K562 (cell line): ENCODE measurements at regions not wholly inside any gene's neighbourhood (a gene's known extent, or its start where the extent isn't known, plus 50 kb on each side); places are given as distances from the start of the nearest gene placed in this dataset.

ENCODE experiments used
- ETV1 ChIP-seq: fragments of 450-650 bp; conservative IDR thresholded peaks from 2 replicates; pipeline ENCODE4 v1.6.1; 2016; ENCODE audit warnings: missing genetic modification characterization, control low read depth, low read depth, missing compliant biosample characterization
- KLF6 ChIP-seq: fragments of 250-450 bp; sonication (Bioruptor Pico); IDR thresholded peaks from 2 replicates; pipeline ENCODE4 v1.4.0; 2020; ENCODE audit warnings: mild to moderate bottlenecking, moderate library complexity, borderline replicate concordance
- NR2F6 ChIP-seq: fragments of 450-650 bp; formaldehyde crosslinking; IDR thresholded peaks from 2 replicates; pipeline ENCODE4 v1.4.0; 2020; ENCODE audit warnings: mild to moderate bottlenecking
- NUFIP1 ChIP-seq: fragments of 450-650 bp; IDR thresholded peaks from 2 replicates; pipeline ENCODE4 v1.6.1; 2018; ENCODE audit not compliant: partially characterized antibody
- PCBP2 ChIP-seq: fragments of 200-400 bp; formaldehyde crosslinking; IDR thresholded peaks from 2 replicates; pipeline ENCODE4 v1.6.1; 2018; ENCODE audit warnings: low read length, low read depth, mild to moderate bottlenecking, moderate library complexity; ENCODE audit not compliant: poor library complexity, severe bottlenecking
- TF ChIP-seq, protein P1 (sequence below): fragments of 250-450 bp; sonication (Bioruptor Pico); IDR thresholded peaks from 2 replicates; pipeline ENCODE4 v1.4.0; 2020; ENCODE audit warnings: borderline replicate concordance
- TF ChIP-seq, protein P2 (sequence below): fragments of 250-450 bp; sonication (Bioruptor Pico); IDR thresholded peaks from 2 replicates; pipeline ENCODE4 v1.5.0; 2022; ENCODE audit warnings: mild to moderate bottlenecking
- TF ChIP-seq, protein P3 (sequence below): fragments of 200-800 bp; sonication (Bioruptor generic); IDR thresholded peaks from 2 replicates; pipeline ENCODE4 v1.6.1; 2017; ENCODE audit warnings: missing genetic modification characterization, missing compliant biosample characterization

DNA sequence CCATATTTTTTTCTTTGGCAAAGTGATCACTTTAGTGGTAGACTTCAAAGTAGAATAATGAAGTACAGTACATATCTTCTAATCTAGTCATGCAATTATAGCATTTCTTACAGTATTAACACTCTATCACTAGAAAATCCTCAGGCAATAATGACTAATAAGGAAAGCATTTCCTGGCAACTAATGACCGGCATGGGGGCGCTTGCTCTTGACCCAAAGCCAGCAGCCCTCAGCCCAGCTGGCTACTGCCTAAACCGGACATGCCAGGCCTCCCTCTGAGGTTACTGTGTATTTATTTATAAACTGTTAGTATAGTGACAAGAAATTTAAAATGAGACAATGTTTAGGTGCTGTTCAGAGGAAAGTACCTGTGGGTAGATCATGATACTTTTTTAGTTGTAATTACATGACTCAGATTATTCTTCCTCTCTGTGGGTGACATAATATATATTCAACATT lies 633.8 kb downstream of the PTPRC start (continued):
- TF ChIP-seq PCBP2 = no peak
- TF ChIP-seq ETV1 (tag) = no peak
- TF ChIP-seq, protein P1, sequence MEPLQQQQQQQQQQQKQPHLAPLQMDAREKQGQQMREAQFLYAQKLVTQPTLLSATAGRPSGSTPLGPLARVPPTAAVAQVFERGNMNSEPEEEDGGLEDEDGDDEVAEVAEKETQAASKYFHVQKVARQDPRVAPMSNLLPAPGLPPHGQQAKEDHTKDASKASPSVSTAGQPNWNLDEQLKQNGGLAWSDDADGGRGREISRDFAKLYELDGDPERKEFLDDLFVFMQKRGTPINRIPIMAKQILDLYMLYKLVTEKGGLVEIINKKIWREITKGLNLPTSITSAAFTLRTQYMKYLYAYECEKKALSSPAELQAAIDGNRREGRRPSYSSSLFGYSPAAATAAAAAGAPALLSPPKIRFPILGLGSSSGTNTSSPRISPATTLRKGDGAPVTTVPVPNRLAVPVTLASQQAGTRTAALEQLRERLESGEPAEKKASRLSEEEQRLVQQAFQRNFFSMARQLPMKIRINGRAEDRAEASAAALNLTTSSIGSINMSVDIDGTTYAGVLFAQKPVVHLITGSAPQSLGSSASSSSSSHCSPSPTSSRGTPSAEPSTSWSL (CRISPR knock-in tag) = no peak
- TF ChIP-seq NUFIP1 = no peak
- TF ChIP-seq, protein P2, sequence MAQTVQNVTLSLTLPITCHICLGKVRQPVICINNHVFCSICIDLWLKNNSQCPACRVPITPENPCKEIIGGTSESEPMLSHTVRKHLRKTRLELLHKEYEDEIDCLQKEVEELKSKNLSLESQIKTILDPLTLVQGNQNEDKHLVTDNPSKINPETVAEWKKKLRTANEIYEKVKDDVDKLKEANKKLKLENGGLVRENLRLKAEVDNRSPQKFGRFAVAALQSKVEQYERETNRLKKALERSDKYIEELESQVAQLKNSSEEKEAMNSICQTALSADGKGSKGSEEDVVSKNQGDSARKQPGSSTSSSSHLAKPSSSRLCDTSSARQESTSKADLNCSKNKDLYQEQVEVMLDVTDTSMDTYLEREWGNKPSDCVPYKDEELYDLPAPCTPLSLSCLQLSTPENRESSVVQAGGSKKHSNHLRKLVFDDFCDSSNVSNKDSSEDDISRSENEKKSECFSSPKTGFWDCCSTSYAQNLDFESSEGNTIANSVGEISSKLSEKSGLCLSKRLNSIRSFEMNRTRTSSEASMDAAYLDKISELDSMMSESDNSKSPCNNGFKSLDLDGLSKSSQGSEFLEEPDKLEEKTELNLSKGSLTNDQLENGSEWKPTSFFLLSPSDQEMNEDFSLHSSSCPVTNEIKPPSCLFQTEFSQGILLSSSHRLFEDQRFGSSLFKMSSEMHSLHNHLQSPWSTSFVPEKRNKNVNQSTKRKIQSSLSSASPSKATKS (CRISPR knock-in tag) = no peak
- TF ChIP-seq, protein P3, sequence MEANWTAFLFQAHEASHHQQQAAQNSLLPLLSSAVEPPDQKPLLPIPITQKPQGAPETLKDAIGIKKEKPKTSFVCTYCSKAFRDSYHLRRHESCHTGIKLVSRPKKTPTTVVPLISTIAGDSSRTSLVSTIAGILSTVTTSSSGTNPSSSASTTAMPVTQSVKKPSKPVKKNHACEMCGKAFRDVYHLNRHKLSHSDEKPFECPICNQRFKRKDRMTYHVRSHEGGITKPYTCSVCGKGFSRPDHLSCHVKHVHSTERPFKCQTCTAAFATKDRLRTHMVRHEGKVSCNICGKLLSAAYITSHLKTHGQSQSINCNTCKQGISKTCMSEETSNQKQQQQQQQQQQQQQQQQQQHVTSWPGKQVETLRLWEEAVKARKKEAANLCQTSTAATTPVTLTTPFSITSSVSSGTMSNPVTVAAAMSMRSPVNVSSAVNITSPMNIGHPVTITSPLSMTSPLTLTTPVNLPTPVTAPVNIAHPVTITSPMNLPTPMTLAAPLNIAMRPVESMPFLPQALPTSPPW (CRISPR knock-in tag) = no peak
- no peak for TF ChIP-seq KLF6 (CRISPR knock-in tag)
- TF ChIP-seq NR2F6 = no peak
